GM12878 (cell line): ENCODE measurements at regions not wholly inside any gene's neighbourhood (a gene's known extent, or its start where the extent isn't known, plus 50 kb on each side); places are given as distances from the start of the nearest gene placed in this dataset.

Experiments used
- ATAC-seq: fragments of 200-7000 bp; cut with Tn5 transposase; 3 replicates; pipeline ENCODE4 v1.9.1; 2020; ENCODE audit warnings: mild to moderate bottlenecking, moderate library complexity
- BruUV-seq: library from RNA; stranded (reverse); fragments of 400-500 nt; replicated peaks from 2 replicates; lab custom pipeline; 2021; lab: Mats Ljungman, UMichigan
- CTCF ChIA-PET: fragments of 300-600 bp; sonication (Branson Sonifier 250); formaldehyde crosslinking; extraction: SDS; loops from one replicate; lab custom pipeline; 2021; ENCODE audit warnings: inconsistent platforms; lab: Yijun Ruan, JAX
- POLR2A ChIA-PET: fragments of 350-600 bp; formaldehyde crosslinking; extraction: SDS; loops from one replicate; lab custom pipeline; 2021; ENCODE audit warnings: inconsistent platforms; lab: Charles Lee
- RAD21 ChIA-PET: fragments of 300-600 bp; sonication (Branson Sonifier 250); formaldehyde crosslinking; loops from one replicate; lab custom pipeline; 2023; ENCODE audit warnings: antibody characterized with exemption; ENCODE audit not compliant: unreplicated experiment; lab: Charles Lee
- SMC1A ChIA-PET: fragments of 300-600 bp; sonication (Branson Sonifier 250); formaldehyde crosslinking; loops from one replicate; lab custom pipeline; 2023; ENCODE audit not compliant: unreplicated experiment, uncharacterized antibody; lab: Charles Lee
- DNase-seq: peaks from one replicate; pipeline ENCODE4 v3.0.0-alpha.2; 2011; ENCODE audit warnings: low read depth, low spot score
- FAIRE-seq: peaks from 3 replicates; lab custom pipeline; 2011; peaks lifted over from hg19 to GRCh38; lab: Jason Lieb, UNC
- H2AFZ ChIP-seq: 2 replicates; pipeline ENCODE4 v1.6.0; 2011; ENCODE audit warnings: low read depth, low read length, control low read depth; ENCODE audit not compliant: control insufficient read depth
- H3K27ac ChIP-seq: 2 replicates; pipeline ENCODE4 v1.5.1; 2011; ENCODE audit warnings: control low read depth; ENCODE audit not compliant: control insufficient read depth, insufficient read depth
- H3K27me3 ChIP-seq, 2 experiments: replicated peaks in 1 of 2; 2 replicates each; pipeline versions ENCODE4 v1.6.0 to v1.6.1; 2011; ENCODE audit warnings: low read length in 1 of 2; ENCODE audit not compliant: control insufficient read depth in 2 of 2, insufficient read depth in 2 of 2
- H3K36me3 ChIP-seq, 2 experiments: 2 replicates each; pipeline ENCODE4 v1.5.1; 2011; ENCODE audit warnings: low read length in 1 of 2; ENCODE audit not compliant: control insufficient read depth in 2 of 2, insufficient read depth in 2 of 2
- H3K4me1 ChIP-seq: 2 replicates; pipeline ENCODE4 v1.6.1; 2011; ENCODE audit warnings: mild to moderate bottlenecking, low read length, moderate library complexity, mixed read lengths; ENCODE audit not compliant: control insufficient read depth, insufficient read depth
- H3K4me2 ChIP-seq: 2 replicates; pipeline ENCODE4 v1.6.0; 2011; ENCODE audit warnings: control low read depth; ENCODE audit not compliant: control insufficient read depth, insufficient read depth
- H3K4me3 ChIP-seq: fragments of 200-600 bp; sonication (generic); 2 replicates; pipeline ENCODE4 v1.5.1; 2016
- H3K79me2 ChIP-seq: 2 replicates; pipeline ENCODE4 v1.6.0; 2011; ENCODE audit warnings: low read length; ENCODE audit not compliant: control insufficient read depth, insufficient read depth
- H3K9ac ChIP-seq: 2 replicates; pipeline ENCODE4 v1.8.0; 2011; ENCODE audit warnings: low read length, control low read depth, mixed read lengths; ENCODE audit not compliant: control insufficient read depth, insufficient read depth
- H3K9me3 ChIP-seq: replicated peaks from 3 replicates; pipeline ENCODE4 v1.5.1; 2011; ENCODE audit warnings: mild to moderate bottlenecking, low read length; ENCODE audit not compliant: control insufficient read depth, insufficient read depth
- H4K20me1 ChIP-seq: 2 replicates; pipeline ENCODE4 v1.6.0; 2011; ENCODE audit not compliant: control insufficient read depth, insufficient read depth
- BCLAF1 ChIP-seq: fragments of 450-650 bp; IDR thresholded peaks from 2 replicates; pipeline ENCODE4 v1.6.1; 2017; ENCODE audit warnings: antibody characterized with exemption, mild to moderate bottlenecking, moderate library complexity
- E4F1 ChIP-seq: fragments of 450-650 bp; IDR thresholded peaks from 2 replicates; pipeline ENCODE4 v1.6.1; 2018; ENCODE audit warnings: borderline replicate concordance, mild to moderate bottlenecking; ENCODE audit not compliant: partially characterized antibody
- ESRRA ChIP-seq: IDR thresholded peaks from 2 replicates; pipeline ENCODE4 v1.6.1; 2012; ENCODE audit warnings: mild to moderate bottlenecking, low read length, improper control_type of control experiment
- KDM1A ChIP-seq: fragments of 200-600 bp; sonication (generic); IDR thresholded peaks from 2 replicates; pipeline ENCODE4 v1.6.1; 2016; ENCODE audit warnings: borderline replicate concordance
- MEF2A ChIP-seq: IDR thresholded peaks from 2 replicates; pipeline ENCODE4 v1.6.1; 2011; ENCODE audit warnings: low read depth, mild to moderate bottlenecking, low read length, moderate library complexity; ENCODE audit not compliant: insufficient read depth
- POLR2AphosphoS5 ChIP-seq: IDR thresholded peaks from 2 replicates; pipeline ENCODE4 v1.6.1; 2011; ENCODE audit warnings: mild to moderate bottlenecking, low read length, inconsistent platforms
- RUNX3 ChIP-seq: IDR thresholded peaks from 2 replicates; pipeline ENCODE4 v1.6.1; 2012; ENCODE audit warnings: low read length, inconsistent platforms
- SMC3 ChIP-seq: IDR thresholded peaks from 2 replicates; pipeline ENCODE4 v1.6.1; 2011; ENCODE audit warnings: low read length, improper control_type of control experiment, borderline replicate concordance
- USF1 ChIP-seq: IDR thresholded peaks from 2 replicates; pipeline ENCODE4 v1.6.1; 2011; ENCODE audit warnings: borderline replicate concordance, low read depth, mild to moderate bottlenecking, moderate library complexity, mixed read lengths, low read length; ENCODE audit not compliant: insufficient read depth; ENCODE audit errors: extremely low read length
- ZSCAN29 ChIP-seq: fragments of 450-650 bp; IDR thresholded peaks from 2 replicates; pipeline ENCODE4 v1.6.1; 2017; ENCODE audit warnings: mild to moderate bottlenecking, moderate library complexity
- WGBS: methylation state at CpG from one replicate; pipeline ENCODE4 v1.1.6; 2016; ENCODE audit warnings: low lambda C conversion rate; ENCODE audit not compliant: insufficient replicate concordance, insufficient coverage; ENCODE audit errors: missing lambda C conversion rate; 5-methylcytosine and 5-hydroxymethylcytosine counted together
- in situ Hi-C: fragments of 300-500 bp; cut with MboI; formaldehyde crosslinking; loops from 9 replicates; pipeline ENCODE4 v1.14.3; 2018; ENCODE audit warnings: mixed read lengths
- intact Hi-C: fragments of 100-400 bp; cut with micrococcal nuclease; formaldehyde crosslinking; loops from one replicate; pipeline ENCODE4 v1.14.2; 2022; ENCODE audit not compliant: unreplicated experiment

GRCh38 chr4:164683040-164683439 is 70.9 kb upstream of the SMIM31 start:
- intact Hi-C loops, result no loop called here
- Histone ChIP-seq H3K36me3 (no peaks in the 10 kb centered on the region), H3K9me3 (no peaks in the 10 kb centered on the region), H3K4me3 (no peak overlapping the region), H2AFZ (no peak overlapping the region), H3K4me2 (no peak overlapping the region), H4K20me1 (no peaks in the 10 kb centered on the region), H3K27ac (no peak overlapping the region), H3K4me1 (no peaks in the 10 kb centered on the region), H3K79me2 (no peaks in the 10 kb centered on the region), H3K9ac (no peak overlapping the region), H3K27me3 (no peaks in the 10 kb centered on the region)
- FAIRE-seq (no peak), ATAC-seq (no peak), DNase-seq (no peak)
- in situ Hi-C loops, result no loop called here
- TF ChIP-seq E4F1 (no peak), MEF2A (no peak), SMC3 (no peak), BCLAF1 (no peak), USF1 (no peak), RUNX3 (no peak), ESRRA (no peak), POLR2AphosphoS5 (no peak), ZSCAN29 (no peak), KDM1A (no peak)
- ChIA-PET RAD21 (no interaction called here), POLR2A (no interaction called here), CTCF (no interaction called here), SMC1A (no interaction called here)
- 23% methylated on average over 2 of the region's 2 CpGs for WGBS
- BruUV-seq, result no TSS peak
